GM12891 (cell line): ENCODE measurements at regions not wholly inside any gene's neighbourhood (a gene's known extent, or its start where the extent isn't known, plus 50 kb on each side); places are given as distances from the start of the nearest gene placed in this dataset.

Experiments used
- PAX5 ChIP-seq: IDR thresholded peaks from 2 replicates; pipeline ENCODE4 v1.6.1; 2011; ENCODE audit warnings: low read length, moderate library complexity, mild to moderate bottlenecking; ENCODE audit not compliant: insufficient read depth, severe bottlenecking
- POLR2A ChIP-seq: IDR thresholded peaks from 2 replicates; pipeline ENCODE4 v1.6.1; 2011; ENCODE audit warnings: low read depth, low read length, control low read depth

GRCh38 chr3:150036780-150037179 lies 66.1 kb upstream of the PFN2 start:
- TF ChIP-seq PAX5 (no peak), POLR2A (no peak)
